ENCODE measurements at regions not wholly inside any gene's neighbourhood (a gene's known extent, or its start where the extent isn't known, plus 50 kb on each side); places are given as distances from the start of the nearest gene placed in this dataset.

- TF ChIP-seq CTCF (conservative IDR thresholded peaks at IDR 0.05 in 1 of 2, IDR thresholded peaks at IDR 0.05 in 1 of 2; ENCODE audit: low read depth in 1 of 2, low read length in 2 of 2): no peak
- TF ChIP-seq EZH2 (IDR thresholded peaks at IDR 0.05; ENCODE audit: low read length, missing control alignments): no peak
These were observed 198.5 kb upstream of the MTNR1B start for GRCh38 chr11:92770981-92771380.
